T47D (cell line): ENCODE measurements at regions not wholly inside any gene's neighbourhood (a gene's known extent, or its start where the extent isn't known, plus 50 kb on each side); places are given as distances from the start of the nearest gene placed in this dataset.

Experiments
- DNase-seq, 2 experiments: peaks; one replicate each; pipeline versions ENCODE4 v3.0.0 to v3.0.0-alpha.2; 2011 to 2012; ENCODE audit warnings: low read depth in 1 of 2, low spot score in 1 of 2
- JUND ChIP-seq: IDR thresholded peaks from 2 replicates; pipeline ENCODE4 v1.6.1; 2012; ENCODE audit warnings: low read depth
- in situ Hi-C: cut with HindIII; loops from 2 replicates; pipeline ENCODE4 v1.10.0; 2016; ENCODE audit warnings: low sequenced_read_pairs, low pct_unique_long_range_greater_than_20kb

GRCh38 chr1:106458866-106459265, 597.6 kb upstream of the PRMT6 start:
- no peak for DNase-seq
- TF ChIP-seq JUND, result no peak
- in situ Hi-C loops, result no loop called here

- in situ Hi-C loops, result no loop called here
- no peak for TF ChIP-seq JUND
- no peak for DNase-seq
Measured at GRCh38 chr1:106459418-106459817, 597.1 kb upstream of the PRMT6 start.

GRCh38 chr1:106465666-106466065, 590.8 kb upstream of the PRMT6 start:
- in situ Hi-C loops, result no loop called here
- TF ChIP-seq JUND, result no peak
- DNase-seq, result no peak

- DNase-seq, result peak in 1 of 2 experiments; percentile 3
- in situ Hi-C loops, result no loop called here
- no peak for TF ChIP-seq JUND
Measured at GRCh38 chr1:106480629-106481028, 575.8 kb upstream of the PRMT6 start.

- DNase-seq, result no peak
- TF ChIP-seq JUND, result no peak
- in situ Hi-C loops, result no loop called here
Measured at GRCh38 chr1:106492880-106493279, 563.6 kb upstream of the PRMT6 start.

- no peak for TF ChIP-seq JUND
- DNase-seq, result no peak
- in situ Hi-C loops, result no loop called here
Measured at GRCh38 chr1:106494646-106495045, 561.8 kb upstream of the PRMT6 start.

GRCh38 chr1:106498238-106498637, 558.2 kb upstream of the PRMT6 start:
- in situ Hi-C loops, result no loop called here
- no peak for TF ChIP-seq JUND
- DNase-seq, result no peak

- no peak for DNase-seq
- no peak for TF ChIP-seq JUND
- in situ Hi-C loops, result no loop called here
Measured at GRCh38 chr1:106502659-106503058, 553.8 kb upstream of the PRMT6 start.

- DNase-seq, result no peak
- no peak for TF ChIP-seq JUND
- in situ Hi-C loops, result no loop called here
Measured at GRCh38 chr1:106515375-106515774, 541.1 kb upstream of the PRMT6 start.

GRCh38 chr1:106517224-106517623, 539.2 kb upstream of the PRMT6 start:
- in situ Hi-C loops, result no loop called here
- DNase-seq, result no peak
- no peak for TF ChIP-seq JUND

- no peak for DNase-seq
- in situ Hi-C loops, result no loop called here
- TF ChIP-seq JUND, result no peak
Measured at GRCh38 chr1:106523497-106523896, 533.0 kb upstream of the PRMT6 start.

- no peak for TF ChIP-seq JUND
- in situ Hi-C loops, result no loop called here
- no peak for DNase-seq
Measured at GRCh38 chr1:106524631-106525030, 531.8 kb upstream of the PRMT6 start.

GRCh38 chr1:106526650-106527049, 529.8 kb upstream of the PRMT6 start:
- no peak for DNase-seq

GRCh38 chr1:106534612-106535011, 521.9 kb upstream of the PRMT6 start:
- DNase-seq, result peak in 1 of 2 experiments; percentile 7
- in situ Hi-C loops, result no loop called here
- no peak for TF ChIP-seq JUND

More at GRCh38 chr1:106526650-106527049, 529.8 kb upstream of the PRMT6 start:
- in situ Hi-C loops, result no loop called here
- TF ChIP-seq JUND, result no peak
